ENCODE measurements at regions not wholly inside any gene's neighbourhood (a gene's known extent, or its start where the extent isn't known, plus 50 kb on each side); places are given as distances from the start of the nearest gene placed in this dataset.

- no peak overlapping the region for H3K4me3 Mint-ChIP-seq
- peaks cover 19% of the 10 kb centered on the region for H3K9me3 Mint-ChIP-seq
- peaks cover 5% of the 10 kb centered on the region for H3K4me1 Mint-ChIP-seq
- no peak overlapping the region for H3K27ac Mint-ChIP-seq
- TF ChIP-seq, protein P1, sequence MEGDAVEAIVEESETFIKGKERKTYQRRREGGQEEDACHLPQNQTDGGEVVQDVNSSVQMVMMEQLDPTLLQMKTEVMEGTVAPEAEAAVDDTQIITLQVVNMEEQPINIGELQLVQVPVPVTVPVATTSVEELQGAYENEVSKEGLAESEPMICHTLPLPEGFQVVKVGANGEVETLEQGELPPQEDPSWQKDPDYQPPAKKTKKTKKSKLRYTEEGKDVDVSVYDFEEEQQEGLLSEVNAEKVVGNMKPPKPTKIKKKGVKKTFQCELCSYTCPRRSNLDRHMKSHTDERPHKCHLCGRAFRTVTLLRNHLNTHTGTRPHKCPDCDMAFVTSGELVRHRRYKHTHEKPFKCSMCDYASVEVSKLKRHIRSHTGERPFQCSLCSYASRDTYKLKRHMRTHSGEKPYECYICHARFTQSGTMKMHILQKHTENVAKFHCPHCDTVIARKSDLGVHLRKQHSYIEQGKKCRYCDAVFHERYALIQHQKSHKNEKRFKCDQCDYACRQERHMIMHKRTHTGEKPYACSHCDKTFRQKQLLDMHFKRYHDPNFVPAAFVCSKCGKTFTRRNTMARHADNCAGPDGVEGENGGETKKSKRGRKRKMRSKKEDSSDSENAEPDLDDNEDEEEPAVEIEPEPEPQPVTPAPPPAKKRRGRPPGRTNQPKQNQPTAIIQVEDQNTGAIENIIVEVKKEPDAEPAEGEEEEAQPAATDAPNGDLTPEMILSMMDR (IDR thresholded peaks at IDR 0.05; ENCODE audit: unreplicated experiment in 3 of 3), result no peak
- no peaks in the 10 kb centered on the region for H3K27me3 Mint-ChIP-seq (ENCODE audit: low read depth)
- H3K36me3 Mint-ChIP-seq (ENCODE audit: low read depth), result no peaks in the 10 kb centered on the region
Observed at GRCh38 chr4:41318839-41319530, 62.3 kb downstream of the UCHL1 start.

GRCh38 chr4:41319553-41319952, 62.8 kb downstream of the UCHL1 start:
- H3K36me3 Mint-ChIP-seq (ENCODE audit: low read depth), result no peaks in the 10 kb centered on the region
- H3K4me1 Mint-ChIP-seq, result peaks cover 5% of the 10 kb centered on the region
- TF ChIP-seq, protein P1 (IDR thresholded peaks at IDR 0.05; ENCODE audit: unreplicated experiment in 3 of 3), result no peak
- H3K9me3 Mint-ChIP-seq, result peaks cover 18% of the 10 kb centered on the region
- H3K27ac Mint-ChIP-seq, result no peak overlapping the region
- no peaks in the 10 kb centered on the region for H3K27me3 Mint-ChIP-seq (ENCODE audit: low read depth)
- H3K4me3 Mint-ChIP-seq, result no peak overlapping the region

DNA sequence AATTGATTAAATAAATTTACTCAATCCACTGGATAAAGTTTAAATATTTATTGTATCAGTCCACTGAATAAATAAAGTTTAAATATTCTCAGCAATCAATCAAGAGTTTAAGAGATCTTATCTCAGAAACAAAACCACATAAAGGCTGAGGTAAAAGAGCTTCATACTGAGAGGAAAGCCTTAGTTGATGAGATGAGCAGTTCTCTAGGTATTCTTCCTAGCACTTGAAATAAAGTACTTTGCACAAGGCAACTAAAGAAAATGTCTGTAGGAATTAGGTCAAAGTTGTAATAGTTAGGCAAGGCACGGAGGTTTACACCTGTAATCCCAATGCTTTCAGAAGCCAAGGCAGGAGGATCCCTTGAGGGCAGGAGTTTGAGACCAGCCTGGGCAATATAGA, 63.5 kb downstream of the UCHL1 start:
- H3K27ac Mint-ChIP-seq, result no peak overlapping the region
- no peaks in the 10 kb centered on the region for H3K36me3 Mint-ChIP-seq (ENCODE audit: low read depth)
- TF ChIP-seq, protein P1 (IDR thresholded peaks at IDR 0.05; ENCODE audit: unreplicated experiment in 3 of 3), result no peak
- H3K4me3 Mint-ChIP-seq, result no peak overlapping the region
- H3K27me3 Mint-ChIP-seq (ENCODE audit: low read depth), result no peaks in the 10 kb centered on the region
- peaks cover 5% of the 10 kb centered on the region for H3K4me1 Mint-ChIP-seq
- peaks cover 20% of the 10 kb centered on the region for H3K9me3 Mint-ChIP-seq

DNA sequence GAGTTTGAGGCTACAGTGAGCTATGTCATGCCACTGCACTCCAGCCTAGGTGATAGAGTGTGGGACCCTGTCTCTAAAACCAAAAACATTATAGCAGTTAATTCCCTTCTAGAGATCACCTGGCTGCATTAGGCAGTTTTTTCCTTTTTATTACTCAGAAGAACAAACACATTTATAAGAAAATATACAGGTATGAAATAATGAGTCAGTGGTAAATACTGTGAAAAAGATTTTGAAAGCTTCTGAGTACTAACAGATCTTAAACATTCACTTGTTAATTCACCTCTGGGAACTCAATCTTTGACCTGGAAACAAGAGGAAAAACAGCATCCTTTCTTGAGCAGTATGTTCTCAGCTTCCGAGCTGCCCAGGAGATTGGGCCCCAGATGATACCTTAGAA, 64.1 kb downstream of the UCHL1 start:
- TF ChIP-seq, protein P1 (IDR thresholded peaks at IDR 0.05; ENCODE audit: unreplicated experiment in 3 of 3), result no peak
- Mint-ChIP-seq H3K27ac (no peak overlapping the region), H3K9me3 (peaks cover 18% of the 10 kb centered on the region), H3K36me3 (ENCODE audit: low read depth) (no peaks in the 10 kb centered on the region), H3K4me3 (no peak overlapping the region), H3K4me1 (peaks cover 10% of the 10 kb centered on the region), H3K27me3 (ENCODE audit: low read depth) (no peaks in the 10 kb centered on the region)

- H3K27me3 Mint-ChIP-seq (ENCODE audit: low read depth), result no peaks in the 10 kb centered on the region
- no peaks in the 10 kb centered on the region for H3K36me3 Mint-ChIP-seq (ENCODE audit: low read depth)
- H3K4me3 Mint-ChIP-seq, result no peak overlapping the region
- H3K27ac Mint-ChIP-seq, result no peak overlapping the region
- TF ChIP-seq, protein P1 (IDR thresholded peaks at IDR 0.05; ENCODE audit: unreplicated experiment in 3 of 3), result no peak
- peaks cover 16% of the 10 kb centered on the region for H3K9me3 Mint-ChIP-seq
- peaks cover 15% of the 10 kb centered on the region for H3K4me1 Mint-ChIP-seq
Observed at GRCh38 chr4:41321216-41321945, 64.7 kb downstream of the UCHL1 start.
